Endothelial cell of umbilical vein (primary cell): ENCODE measurements at regions not wholly inside any gene's neighbourhood (a gene's known extent, or its start where the extent isn't known, plus 50 kb on each side); places are given as distances from the start of the nearest gene placed in this dataset.

Experiments
- BruUV-seq: library from RNA; stranded (reverse); fragments of 400-500 nt; replicated peaks from 2 replicates; lab custom pipeline; 2021; lab: Mats Ljungman, UMichigan
- CTCF ChIA-PET: fragments of 300-600, 350-600 bp; sonication (Branson Sonifier 250); formaldehyde crosslinking; loops from one replicate; lab custom pipeline; 2021; ENCODE audit warnings: antibody characterized with exemption, inconsistent platforms; lab: Charles Lee
- POLR2A ChIA-PET: fragments of 300-600, 350-600 bp; sonication (Branson Sonifier 250); formaldehyde crosslinking; loops from one replicate; lab custom pipeline; 2021; ENCODE audit warnings: antibody characterized with exemption, inconsistent platforms; lab: Charles Lee
- DNase-seq: peaks from one replicate; pipeline ENCODE4 v3.0.0-alpha.2; 2011; ENCODE audit warnings: low read depth, low spot score
- FAIRE-seq: peaks from 2 replicates; lab custom pipeline; 2011; peaks lifted over from hg19 to GRCh38; lab: Jason Lieb, UNC
- H2AFZ ChIP-seq: 2 replicates; pipeline ENCODE4 v1.6.0; 2012; ENCODE audit warnings: low read depth, low read length, control low read depth, inconsistent platforms
- H3K27ac ChIP-seq: 2 replicates; pipeline ENCODE4 v1.5.1; 2011; ENCODE audit warnings: low read depth, mild to moderate bottlenecking, control low read depth, low read length, moderate library complexity; ENCODE audit not compliant: insufficient read depth
- H3K27me3 ChIP-seq, 2 experiments: 2 replicates each; pipeline versions ENCODE4 v1.6.0 to v1.6.1; 2011; ENCODE audit warnings: low read length in 2 of 2, mixed read lengths in 1 of 2; ENCODE audit not compliant: control insufficient read depth in 2 of 2, insufficient read depth in 2 of 2
- H3K36me3 ChIP-seq, 2 experiments: 2 replicates in 1 of 2; 3 replicates in 1 of 2; pipeline ENCODE4 v1.5.1; 2011; ENCODE audit warnings: low read length in 2 of 2, mild to moderate bottlenecking in 1 of 2, moderate library complexity in 1 of 2; ENCODE audit not compliant: control insufficient read depth in 2 of 2, insufficient read depth in 2 of 2; ENCODE audit errors: extremely low read depth in 1 of 2
- H3K4me1 ChIP-seq: 3 replicates; pipeline ENCODE4 v1.5.1; 2011; ENCODE audit warnings: mild to moderate bottlenecking, low read length; ENCODE audit not compliant: control insufficient read depth, insufficient read depth; ENCODE audit errors: extremely low read depth
- H3K4me2 ChIP-seq: 2 replicates; pipeline ENCODE4 v1.6.1; 2011; ENCODE audit warnings: low read length, control low read depth, mixed read lengths; ENCODE audit not compliant: insufficient read depth
- H3K4me3 ChIP-seq, 3 experiments: fragments of 200-600 bp in 1 of 3; sonication (generic), shearing (Covaris generic) in 1 of 3; replicated peaks in 1 of 3; 2 replicates each; pipeline ENCODE4 v1.5.1; 2011 to 2016; ENCODE audit warnings: control low read depth in 3 of 3, low read length in 3 of 3, mild to moderate bottlenecking in 2 of 3, inconsistent platforms in 1 of 3, low read depth in 1 of 3, moderate library complexity in 1 of 3; ENCODE audit not compliant: insufficient read depth in 1 of 3
- H3K79me2 ChIP-seq: 2 replicates; pipeline ENCODE4 v1.6.0; 2012; ENCODE audit warnings: low read length, inconsistent platforms; ENCODE audit not compliant: control insufficient read depth, insufficient read depth
- H3K9ac ChIP-seq: replicated peaks from 2 replicates; pipeline ENCODE3; 2011; ENCODE audit warnings: low read length, control low read depth; ENCODE audit not compliant: insufficient read depth; ENCODE audit errors: extremely low read depth
- H3K9me1 ChIP-seq: replicated peaks from 3 replicates; pipeline ENCODE4 v1.6.0; 2011; ENCODE audit warnings: mild to moderate bottlenecking, low read length; ENCODE audit not compliant: control insufficient read depth, insufficient read depth; ENCODE audit errors: extremely low read depth
- H3K9me3 ChIP-seq: replicated peaks from 2 replicates; pipeline ENCODE4 v1.5.1; 2012; ENCODE audit warnings: low read length, inconsistent platforms; ENCODE audit not compliant: control insufficient read depth, insufficient read depth
- H4K20me1 ChIP-seq: replicated peaks from 2 replicates; pipeline ENCODE3; 2011; ENCODE audit warnings: mild to moderate bottlenecking, low read length; ENCODE audit not compliant: control insufficient read depth, insufficient read depth; ENCODE audit errors: extremely low read depth
- EZH2 ChIP-seq: IDR thresholded peaks from 2 replicates; pipeline ENCODE4 v1.6.1; 2012; ENCODE audit warnings: borderline replicate concordance, low read depth, mild to moderate bottlenecking, moderate library complexity, low read length, inconsistent platforms; ENCODE audit not compliant: severe bottlenecking
- FOS ChIP-seq: IDR thresholded peaks from 2 replicates; pipeline ENCODE4 v1.6.1; 2011; ENCODE audit warnings: mild to moderate bottlenecking, low read length, moderate library complexity, borderline replicate concordance; ENCODE audit not compliant: insufficient read depth
- GATA2 ChIP-seq: IDR thresholded peaks from 2 replicates; pipeline ENCODE4 v1.7.0; 2011; ENCODE audit warnings: low read depth, mild to moderate bottlenecking, moderate library complexity, mixed read lengths, low read length; ENCODE audit not compliant: insufficient read length, insufficient read depth
- JUN ChIP-seq: IDR thresholded peaks from 2 replicates; pipeline ENCODE4 v1.6.1; 2011; ENCODE audit warnings: borderline replicate concordance, low read depth; ENCODE audit not compliant: insufficient read length, insufficient read depth
- MYC ChIP-seq: IDR thresholded peaks from one replicate; pipeline ENCODE4 v1.6.1; 2011; ENCODE audit warnings: mild to moderate bottlenecking, low read depth, low read length
- POLR2A ChIP-seq: IDR thresholded peaks from 2 replicates; pipeline ENCODE4 v1.6.1; 2012; ENCODE audit warnings: low read depth, mild to moderate bottlenecking, control low read depth, low read length
- POLR2AphosphoS5 ChIP-seq: IDR thresholded peaks from 2 replicates; pipeline ENCODE4 v1.6.1; 2012; ENCODE audit warnings: low read depth, mild to moderate bottlenecking, control low read depth, low read length, moderate library complexity; ENCODE audit not compliant: insufficient read depth
- dilution Hi-C: fragments of 300-500 bp; cut with MboI; formaldehyde crosslinking; loops from one replicate; pipeline ENCODE4 v1.15.0; 2019; ENCODE audit warnings: low sequenced_read_pairs; ENCODE audit not compliant: extremely low pct_ligation_motif_present
- intact Hi-C: fragments of 100-400 bp; cut with micrococcal nuclease; formaldehyde crosslinking; loops from one replicate; pipeline ENCODE4 v1.10.0; 2022
- TF ChIP-seq, protein P1 (sequence below), 2 donors: IDR thresholded peaks; 1 replicate in 1 of 2; 2 replicates in 1 of 2; pipeline ENCODE4 v1.5.1; 2011; ENCODE audit warnings: low read length in 2 of 2, mild to moderate bottlenecking in 2 of 2, moderate library complexity in 2 of 2, control low read depth in 1 of 2, inconsistent platforms in 1 of 2, low read depth in 1 of 2; ENCODE audit not compliant: insufficient read depth in 1 of 2; ENCODE audit errors: extremely low read depth in 1 of 2
- TF ChIP-seq, protein P2 (sequence below): IDR thresholded peaks from 2 replicates; pipeline ENCODE4 v1.6.1; 2011; ENCODE audit not compliant: insufficient read depth, insufficient read length

DNA sequence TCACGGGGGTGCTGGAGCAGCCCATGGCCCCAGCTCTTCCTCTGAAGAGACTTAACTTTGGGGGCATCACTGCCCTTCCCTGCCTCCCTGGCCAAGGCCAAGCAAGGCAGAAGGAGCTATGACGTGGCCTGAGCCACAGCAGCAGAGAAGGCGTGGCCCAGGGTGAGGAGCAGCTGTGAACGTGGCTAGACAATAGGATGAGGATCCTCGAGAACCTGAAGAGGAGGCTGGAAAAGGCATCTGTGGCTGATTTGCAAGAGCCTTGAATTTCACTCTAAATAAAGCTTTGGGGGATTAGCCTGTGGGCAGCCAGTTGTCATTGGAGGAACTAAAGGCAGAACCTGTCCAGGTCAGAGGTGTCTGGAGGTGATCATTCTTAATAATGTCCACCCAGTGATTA is 652.9 kb upstream of the ID2 start:
- intact Hi-C loops (no loop called here), dilution Hi-C loops (no loop called here)
- POLR2A ChIA-PET = no interaction called here
- H3K79me2 ChIP-seq = no peaks in the 10 kb centered on the region
- no peaks in the 10 kb centered on the region for H3K27me3 ChIP-seq
- no peaks in the 10 kb centered on the region for H3K9me1 ChIP-seq
- H3K9ac ChIP-seq = no peak overlapping the region
- peaks cover 3% of the 10 kb centered on the region for H3K9me3 ChIP-seq
- no peaks in the 10 kb centered on the region for H4K20me1 ChIP-seq
- H3K4me3 ChIP-seq = no peak overlapping the region
- FAIRE-seq (no peak), DNase-seq (no peak)
- no peaks in the 10 kb centered on the region for H3K36me3 ChIP-seq
- CTCF ChIA-PET = no interaction called here
- no peak overlapping the region for H3K27ac ChIP-seq
- BruUV-seq = no TSS peak
- no peaks in the 10 kb centered on the region for H3K4me1 ChIP-seq
- no peak for TF ChIP-seq POLR2AphosphoS5
- no peak for TF ChIP-seq POLR2A
- TF ChIP-seq, protein P1, sequence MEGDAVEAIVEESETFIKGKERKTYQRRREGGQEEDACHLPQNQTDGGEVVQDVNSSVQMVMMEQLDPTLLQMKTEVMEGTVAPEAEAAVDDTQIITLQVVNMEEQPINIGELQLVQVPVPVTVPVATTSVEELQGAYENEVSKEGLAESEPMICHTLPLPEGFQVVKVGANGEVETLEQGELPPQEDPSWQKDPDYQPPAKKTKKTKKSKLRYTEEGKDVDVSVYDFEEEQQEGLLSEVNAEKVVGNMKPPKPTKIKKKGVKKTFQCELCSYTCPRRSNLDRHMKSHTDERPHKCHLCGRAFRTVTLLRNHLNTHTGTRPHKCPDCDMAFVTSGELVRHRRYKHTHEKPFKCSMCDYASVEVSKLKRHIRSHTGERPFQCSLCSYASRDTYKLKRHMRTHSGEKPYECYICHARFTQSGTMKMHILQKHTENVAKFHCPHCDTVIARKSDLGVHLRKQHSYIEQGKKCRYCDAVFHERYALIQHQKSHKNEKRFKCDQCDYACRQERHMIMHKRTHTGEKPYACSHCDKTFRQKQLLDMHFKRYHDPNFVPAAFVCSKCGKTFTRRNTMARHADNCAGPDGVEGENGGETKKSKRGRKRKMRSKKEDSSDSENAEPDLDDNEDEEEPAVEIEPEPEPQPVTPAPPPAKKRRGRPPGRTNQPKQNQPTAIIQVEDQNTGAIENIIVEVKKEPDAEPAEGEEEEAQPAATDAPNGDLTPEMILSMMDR (IDR thresholded peaks at IDR 0.05; ENCODE audit: extremely low read depth in 1 of 2, insufficient read depth in 1 of 2, low read depth in 1 of 2, low read length in 2 of 2) = no peak
- TF ChIP-seq MYC = no peak
- no peak for TF ChIP-seq EZH2
- TF ChIP-seq FOS = no peak
- TF ChIP-seq, protein P2, sequence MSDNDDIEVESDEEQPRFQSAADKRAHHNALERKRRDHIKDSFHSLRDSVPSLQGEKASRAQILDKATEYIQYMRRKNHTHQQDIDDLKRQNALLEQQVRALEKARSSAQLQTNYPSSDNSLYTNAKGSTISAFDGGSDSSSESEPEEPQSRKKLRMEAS = no peak
- no peak for TF ChIP-seq JUN
- TF ChIP-seq GATA2 = no peak
- H2AFZ ChIP-seq = no peak overlapping the region
- H3K4me2 ChIP-seq = no peak overlapping the region
